Right renal cortex interstitium (tissue), 3 donors: ENCODE measurements at regions not wholly inside any gene's neighbourhood (a gene's known extent, or its start where the extent isn't known, plus 50 kb on each side); places are given as distances from the start of the nearest gene placed in this dataset.
"Not testable (repeated sequence)": the region's sequence is repeated elsewhere in the genome, so short reads cannot be mapped to it uniquely, and the experiment has no call there.

Source experiments
- DNase-seq, 3 donors: peaks; one replicate each; pipeline ENCODE4 v3.0.0-alpha.2; 2013; ENCODE audit warnings: low read depth in 3 of 3, low spot score in 2 of 3

DNA sequence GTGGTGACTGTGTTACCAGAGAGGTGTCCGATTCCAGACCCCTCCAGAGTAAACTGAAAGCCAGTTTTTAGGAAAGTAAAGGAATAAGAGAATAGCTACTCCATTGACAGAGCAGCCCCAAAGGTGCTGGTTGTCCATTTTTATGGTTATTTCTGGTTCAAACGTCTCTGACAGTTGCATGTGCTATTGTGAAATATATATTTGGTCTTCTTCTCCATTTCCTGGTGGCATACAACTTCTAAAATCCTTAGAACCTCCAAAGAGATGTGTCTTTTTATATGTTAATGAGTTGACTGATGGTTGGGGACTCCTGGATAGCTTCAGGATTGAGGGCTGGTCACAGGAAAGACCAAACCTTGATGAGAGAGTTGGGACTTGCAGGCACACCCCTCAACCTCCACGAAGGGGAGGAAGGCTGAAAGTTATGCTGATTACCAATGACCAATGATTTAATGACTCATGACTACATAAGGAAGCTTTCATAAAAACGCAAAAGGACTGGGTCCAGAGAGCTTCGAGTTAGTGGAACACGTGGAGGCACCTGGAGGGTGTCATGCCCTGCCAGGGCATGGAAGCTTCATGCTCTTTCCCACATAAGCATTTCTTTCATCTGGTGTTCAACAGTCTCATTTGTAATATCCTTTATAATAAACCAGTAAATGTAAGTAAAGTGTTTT is 100.7 kb downstream of the SLC16A1 start:
- DNase-seq, result no peak

DNA sequence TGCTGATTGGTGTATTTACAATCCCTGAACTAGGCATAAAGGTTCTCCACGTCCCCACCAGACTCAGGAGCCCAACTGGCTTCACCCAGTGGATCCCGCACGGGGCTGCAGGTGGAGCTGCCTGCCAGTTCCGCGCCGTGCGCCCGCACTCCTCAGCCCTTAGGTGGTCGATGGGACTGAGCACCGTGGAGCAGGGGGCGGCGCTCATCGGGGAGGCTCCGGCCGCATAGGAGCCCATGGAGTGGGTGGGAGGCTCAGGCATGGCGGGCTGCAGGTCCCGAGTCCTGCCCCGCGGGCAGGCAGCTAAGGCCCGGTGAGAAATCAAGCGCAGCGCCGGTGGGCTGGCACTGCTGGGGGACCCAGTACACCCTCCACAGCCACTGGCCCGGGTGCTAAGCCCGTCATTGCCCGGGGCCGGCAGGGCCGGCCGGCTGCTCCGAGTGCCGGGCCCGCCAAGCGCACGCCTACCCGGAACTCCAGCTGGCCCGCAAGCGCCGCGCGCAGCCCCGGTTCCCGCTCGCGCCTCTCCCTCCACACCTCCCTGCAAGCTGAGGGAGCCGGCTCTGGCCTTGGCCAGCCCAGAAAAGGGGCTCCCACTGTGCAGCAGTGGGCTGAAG is 101.5 kb downstream of the SLC16A1 start:
- DNase-seq, result not testable (repeated sequence)

DNA sequence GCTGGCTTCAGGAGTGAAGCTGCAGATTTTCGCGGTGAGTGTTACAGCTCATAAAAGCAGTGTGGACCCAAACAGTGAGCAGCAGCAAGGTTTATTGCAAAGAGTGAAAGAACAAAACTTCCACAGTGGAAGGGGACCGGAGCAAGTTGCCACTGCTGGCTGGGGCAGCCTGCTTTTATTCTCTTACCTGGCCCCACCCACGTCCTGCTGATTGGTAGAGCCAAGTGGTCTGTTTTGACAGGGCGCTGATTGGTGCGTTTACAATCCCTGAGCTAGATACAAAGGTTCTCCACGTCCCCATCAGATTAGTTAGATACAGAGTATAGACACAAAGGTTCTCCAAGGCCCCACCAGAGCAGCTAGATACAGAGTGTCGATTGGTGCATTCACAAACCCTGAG is 102.1 kb downstream of the SLC16A1 start:
- not testable (repeated sequence) for DNase-seq

DNA sequence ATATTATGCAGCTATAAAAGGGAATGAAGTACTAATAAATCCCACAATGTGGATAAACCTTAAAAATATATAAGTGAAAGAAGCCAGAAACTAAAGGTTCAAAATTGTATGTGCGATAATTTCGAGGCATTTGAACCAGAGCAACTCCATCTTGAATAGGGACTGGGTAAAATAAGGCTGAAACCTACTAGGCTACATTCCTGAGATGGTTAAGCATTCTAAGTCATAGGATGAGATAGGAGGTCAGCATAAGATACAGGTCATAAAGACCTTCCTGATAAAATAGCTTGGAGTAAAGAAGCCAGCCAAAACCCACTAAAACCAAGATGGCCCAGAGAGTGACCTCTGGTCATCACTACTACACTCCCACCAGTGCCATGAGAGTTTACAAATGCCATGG is 103.1 kb downstream of the SLC16A1 start:
- DNase-seq, result no peak

DNA sequence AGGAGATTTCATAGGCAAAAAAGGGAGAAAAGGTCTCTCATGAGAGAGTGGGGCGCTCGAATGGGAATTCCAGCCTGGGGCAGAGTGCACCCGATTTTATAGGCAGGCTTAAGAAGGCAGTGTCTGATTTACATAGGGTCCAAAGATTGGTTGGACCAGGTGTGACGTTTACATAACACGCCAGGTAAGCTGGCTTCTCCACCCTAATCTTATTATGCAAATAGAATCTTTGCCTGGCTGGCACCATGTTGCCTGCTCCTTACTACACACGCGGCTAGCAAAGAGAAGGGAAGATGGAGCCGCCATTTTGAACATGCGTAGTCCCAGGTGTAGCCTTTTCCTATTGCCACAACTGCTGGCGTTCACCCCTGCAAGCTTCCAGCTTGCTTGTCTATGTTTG is 103.7 kb downstream of the SLC16A1 start:
- DNase-seq, result no peak

DNA sequence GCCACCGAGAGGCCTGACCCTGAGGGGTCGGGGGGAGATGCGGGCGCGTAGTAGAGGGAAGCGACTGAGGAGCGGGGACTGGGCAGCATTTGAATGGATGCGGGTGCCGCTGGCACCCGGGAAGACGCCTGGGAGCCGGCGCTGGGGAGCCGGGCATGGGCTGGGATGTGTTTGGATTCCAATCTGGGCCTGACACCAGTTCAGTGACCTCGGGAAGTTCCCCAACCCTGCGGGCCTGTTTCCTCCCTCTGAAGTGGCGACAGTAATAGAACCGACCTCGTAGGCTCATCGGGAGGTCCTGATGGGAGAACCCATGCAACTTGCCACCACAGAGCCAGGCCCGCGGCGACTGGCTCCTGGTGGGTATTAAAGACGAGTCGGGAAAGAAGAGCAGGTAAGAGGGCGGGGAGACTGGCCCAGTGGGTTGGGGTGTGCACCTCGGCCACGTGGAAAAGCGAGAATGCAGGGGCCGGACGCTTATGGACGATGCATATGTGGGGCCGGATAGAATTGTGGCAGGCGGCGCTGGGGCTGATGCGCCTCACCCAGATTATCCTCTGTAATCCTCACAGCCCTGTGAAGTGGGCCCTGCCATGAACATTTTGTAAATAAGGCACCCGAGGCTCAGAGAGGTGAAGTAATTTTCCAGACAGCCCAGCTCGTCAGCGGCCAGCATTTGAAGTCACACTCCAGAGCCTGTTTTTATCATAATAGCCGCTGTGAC is 105.8 kb downstream of the SLC16A1 start:
- no peak for DNase-seq

DNA sequence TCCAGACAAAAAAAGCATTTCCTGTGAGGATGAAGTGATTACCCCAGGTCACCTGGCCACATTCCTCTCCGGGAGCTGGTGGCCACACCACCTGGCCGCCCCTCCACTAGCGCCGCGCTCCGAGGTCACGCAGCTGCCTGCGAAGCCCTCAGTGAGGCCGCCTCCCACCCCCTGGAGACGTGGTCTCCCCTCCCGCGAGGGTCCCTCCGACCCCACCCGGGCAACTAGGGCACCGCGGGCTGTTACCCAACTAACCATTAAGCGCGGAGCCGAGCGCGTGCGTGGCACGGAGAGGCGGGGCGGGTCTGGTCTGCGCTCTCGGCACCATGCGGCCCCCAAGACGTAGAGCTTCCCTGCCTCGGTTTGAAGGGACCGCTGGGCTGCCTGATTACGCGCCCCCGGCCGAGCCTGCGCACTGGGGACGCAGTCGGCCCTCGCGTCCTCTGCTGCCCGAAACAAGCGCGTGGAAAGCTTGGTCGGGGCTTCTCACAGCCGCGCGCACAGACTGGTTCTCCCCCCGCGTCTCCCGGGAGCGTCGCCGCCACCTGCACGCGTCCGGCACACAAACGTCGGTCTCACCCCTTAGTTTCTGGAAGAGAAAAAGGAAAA is 106.5 kb downstream of the SLC16A1 start:
- peak in 1 of 3 donors; percentile 36 for DNase-seq

DNA sequence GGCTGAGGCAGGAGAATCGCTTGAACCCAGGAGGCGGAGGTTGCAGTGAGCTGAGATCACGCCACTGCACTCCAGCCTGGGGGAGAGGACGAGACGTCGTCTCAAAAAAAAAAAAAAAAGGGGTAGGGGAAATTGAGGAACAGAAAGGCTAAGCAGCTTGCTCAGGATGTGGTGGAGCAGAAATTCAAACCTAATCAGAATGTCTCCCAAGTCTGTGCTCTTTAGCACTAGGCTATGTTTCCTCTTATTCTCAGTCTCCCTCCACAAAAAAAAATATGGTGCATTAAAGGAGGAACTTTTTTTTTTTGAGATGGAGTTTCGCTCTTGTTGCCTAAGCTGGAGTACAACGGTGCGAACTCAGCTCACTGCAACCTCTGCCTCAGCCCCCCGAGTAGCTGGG is 114.2 kb downstream of the SLC16A1 start:
- DNase-seq, result no peak

DNA sequence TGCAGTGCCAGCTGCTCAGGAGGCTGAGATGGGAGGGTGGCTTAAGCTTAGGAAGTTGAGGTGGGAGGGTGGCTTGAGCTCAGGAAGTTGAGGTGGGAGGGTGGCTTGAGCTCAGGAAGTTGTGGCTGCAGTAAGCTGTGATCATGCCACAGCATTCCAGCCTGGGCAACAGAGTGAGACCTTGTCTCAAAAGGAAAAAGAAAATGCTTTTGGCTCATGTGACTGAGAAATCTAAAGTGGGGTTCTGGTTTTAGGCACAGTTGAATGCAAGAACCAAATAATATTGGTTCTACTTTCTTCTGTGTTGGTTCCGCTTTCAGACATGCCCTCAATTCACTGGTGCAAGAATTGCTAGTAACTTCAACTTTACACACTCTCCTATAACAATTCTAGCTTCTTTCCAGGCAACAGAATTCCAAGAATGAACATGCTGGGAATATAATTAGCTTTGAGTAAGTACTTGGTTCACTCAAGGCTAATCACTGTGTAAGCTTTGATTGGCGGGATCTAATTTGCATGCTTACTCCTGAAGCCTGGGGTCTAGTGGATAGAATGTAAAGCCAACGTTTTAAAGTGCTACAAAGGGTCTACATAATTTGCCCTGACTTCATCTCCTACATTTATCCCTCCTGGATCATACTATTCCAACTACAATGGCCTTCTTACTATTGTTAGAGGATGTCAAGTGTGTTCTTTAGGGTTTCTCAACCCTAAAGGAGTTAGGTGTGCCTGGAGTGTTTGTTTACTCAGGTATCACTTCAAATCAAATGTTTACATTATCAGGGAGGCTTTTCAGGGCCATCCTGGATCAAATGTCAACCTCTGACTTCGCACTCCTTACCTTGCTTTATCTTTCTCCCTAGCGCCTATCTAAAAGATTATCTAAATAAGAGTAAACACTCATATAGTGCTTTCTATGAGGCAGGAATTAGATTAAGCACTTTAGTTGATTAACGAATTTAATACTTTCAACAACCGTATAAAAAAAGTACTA is 115.1 kb downstream of the SLC16A1 start:
- no peak for DNase-seq

DNA sequence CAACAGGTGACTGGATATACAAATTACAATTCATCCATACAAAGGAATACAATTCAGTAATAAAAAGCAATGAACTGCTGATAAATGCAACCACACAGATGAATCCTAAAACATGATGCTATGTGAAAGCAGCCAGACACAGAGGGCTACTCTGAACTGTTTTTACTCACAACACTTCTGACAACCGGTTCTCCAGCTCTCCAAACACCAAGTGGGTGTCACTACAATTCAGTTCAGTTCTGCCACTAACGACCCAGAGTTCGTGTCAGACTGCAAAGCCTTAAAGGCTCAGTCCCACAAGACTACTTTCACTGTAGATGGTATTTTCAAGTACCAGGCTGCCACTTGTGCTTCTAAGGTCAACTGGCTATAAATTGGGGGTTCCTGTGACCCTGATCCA is 119.4 kb downstream of the SLC16A1 start:
- DNase-seq, result no peak

DNA sequence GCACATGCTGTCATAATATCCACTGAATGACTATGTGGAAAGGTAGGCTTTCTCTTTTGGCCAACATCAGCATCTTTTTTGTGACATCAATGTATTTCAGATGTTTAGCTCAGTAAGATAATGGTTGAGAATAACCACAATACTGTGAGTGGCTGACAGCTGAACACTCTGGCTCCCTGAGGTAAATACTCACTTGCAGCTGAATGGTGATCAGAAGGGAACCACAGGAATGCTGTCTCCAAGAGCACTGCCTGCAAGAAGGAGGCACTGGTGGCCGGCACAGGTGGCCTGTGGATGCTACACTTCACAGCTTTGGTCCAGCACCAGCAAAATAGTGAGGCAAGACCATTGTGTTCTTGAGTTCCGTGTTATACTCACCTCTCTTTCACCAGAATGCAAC is 118.7 kb upstream of the PPM1J start:
- DNase-seq, result no peak

DNA sequence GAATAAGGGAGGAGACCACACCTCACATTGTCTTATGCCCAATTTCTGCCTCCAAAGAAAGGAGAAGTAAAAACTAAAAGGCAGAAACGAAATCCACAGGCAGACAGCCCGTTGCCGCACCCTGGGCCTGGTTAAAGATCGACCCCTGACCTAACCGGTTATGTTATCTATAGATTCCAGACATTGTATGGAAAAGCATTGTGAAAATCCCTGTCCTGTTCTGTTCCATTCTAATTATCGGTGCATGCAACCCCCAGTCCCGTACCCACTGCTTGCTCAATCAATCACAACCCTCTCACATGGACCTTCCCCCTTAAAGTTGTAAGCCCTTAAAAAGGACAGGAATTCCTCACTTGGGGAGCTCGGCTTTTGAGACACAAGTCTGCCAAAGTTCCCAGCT is 117.1 kb upstream of the PPM1J start:
- DNase-seq, result not testable (repeated sequence)

DNA sequence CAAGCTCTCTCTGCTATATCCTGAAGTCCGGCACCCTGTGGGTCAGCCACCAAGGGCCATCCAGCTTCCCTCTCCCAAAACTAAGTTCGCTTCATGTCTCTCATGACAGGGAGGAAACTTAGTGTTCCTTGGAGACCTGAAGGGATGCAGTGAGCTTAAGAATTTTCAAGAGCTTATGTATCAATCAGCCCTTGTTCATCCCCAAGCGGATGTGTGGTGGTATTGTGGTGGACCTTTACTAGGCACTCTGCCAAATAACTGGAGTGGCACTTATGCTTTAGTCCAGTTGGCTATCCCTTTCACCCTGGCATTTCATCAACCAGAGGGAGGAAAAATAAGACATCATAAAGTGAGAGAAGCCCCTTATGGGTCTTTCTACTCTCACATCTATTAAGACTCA is 114.6 kb upstream of the PPM1J start:
- DNase-seq, result not testable (repeated sequence)

DNA sequence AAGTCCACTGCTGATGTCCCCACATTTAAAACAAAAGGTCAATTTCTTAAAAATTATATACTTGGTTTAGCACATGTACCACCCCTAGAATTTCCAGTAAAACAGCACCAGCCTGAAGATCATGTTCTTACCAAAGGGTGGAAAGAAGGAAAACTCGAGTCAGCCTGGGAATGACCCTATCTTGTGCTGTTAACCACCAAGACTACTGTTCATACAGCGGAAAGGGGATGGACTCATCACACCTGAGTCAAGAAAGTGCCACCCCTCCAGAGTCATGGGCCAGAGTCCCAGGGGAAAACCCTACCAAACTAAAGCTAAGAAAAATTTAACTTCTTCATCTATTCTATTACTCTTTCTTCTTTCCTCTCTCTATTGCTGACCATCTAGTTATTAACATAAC is 113.6 kb upstream of the PPM1J start:
- no peak for DNase-seq

DNA sequence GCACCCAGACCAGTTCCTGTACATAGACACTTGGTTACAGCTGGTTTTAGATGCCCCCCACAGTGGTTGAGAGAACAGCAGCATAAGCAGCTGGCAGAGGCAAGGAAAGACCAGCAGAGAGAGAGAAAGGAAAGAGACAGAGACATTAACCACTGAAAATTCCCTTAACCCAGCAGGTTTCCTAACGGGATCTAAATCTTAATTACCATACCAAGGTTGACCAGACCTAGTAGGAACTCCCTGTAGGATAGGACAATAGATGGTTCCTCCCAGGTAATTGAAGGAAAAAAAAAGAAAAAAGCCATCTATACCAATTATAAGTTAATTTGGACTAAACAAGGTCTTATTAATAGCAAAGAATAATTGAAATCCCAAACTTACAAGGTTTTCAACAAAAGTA is 112.3 kb upstream of the PPM1J start:
- DNase-seq, result not testable (repeated sequence)

DNA sequence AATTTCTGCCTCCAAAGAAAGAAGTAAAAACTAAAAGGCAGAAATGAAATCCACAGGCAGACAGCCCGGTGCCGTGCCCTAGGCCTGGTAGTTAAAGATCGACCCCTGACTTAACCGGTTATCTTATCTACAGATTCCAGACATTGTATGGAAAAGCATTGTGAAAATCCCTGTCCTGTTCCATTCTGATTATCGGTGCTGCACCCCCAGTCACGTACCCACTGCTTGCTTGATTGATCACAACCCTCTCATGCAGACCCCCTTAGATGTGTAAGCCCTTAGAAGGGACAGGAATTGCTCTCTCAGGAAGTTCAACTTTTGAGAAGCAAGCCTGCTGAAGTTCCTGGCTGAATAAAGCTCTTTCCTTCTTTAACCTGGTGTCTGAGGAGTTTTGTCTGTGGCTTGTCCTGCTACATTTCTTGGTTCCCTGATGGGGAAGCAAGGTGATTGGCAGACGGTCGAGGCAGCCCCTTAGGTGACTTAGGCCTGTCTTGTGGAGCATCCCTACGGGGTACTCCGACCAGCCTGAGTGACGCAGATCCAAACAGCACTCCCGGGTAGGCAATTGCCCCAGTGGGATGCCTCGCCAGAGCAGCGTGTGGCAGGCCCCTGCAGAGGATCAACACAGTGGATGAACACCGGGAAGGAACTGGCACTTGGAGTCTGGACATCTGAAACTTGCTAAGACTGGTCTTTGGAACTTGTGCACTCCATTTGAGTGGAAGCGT is 111.2 kb upstream of the PPM1J start:
- DNase-seq, result no peak

DNA sequence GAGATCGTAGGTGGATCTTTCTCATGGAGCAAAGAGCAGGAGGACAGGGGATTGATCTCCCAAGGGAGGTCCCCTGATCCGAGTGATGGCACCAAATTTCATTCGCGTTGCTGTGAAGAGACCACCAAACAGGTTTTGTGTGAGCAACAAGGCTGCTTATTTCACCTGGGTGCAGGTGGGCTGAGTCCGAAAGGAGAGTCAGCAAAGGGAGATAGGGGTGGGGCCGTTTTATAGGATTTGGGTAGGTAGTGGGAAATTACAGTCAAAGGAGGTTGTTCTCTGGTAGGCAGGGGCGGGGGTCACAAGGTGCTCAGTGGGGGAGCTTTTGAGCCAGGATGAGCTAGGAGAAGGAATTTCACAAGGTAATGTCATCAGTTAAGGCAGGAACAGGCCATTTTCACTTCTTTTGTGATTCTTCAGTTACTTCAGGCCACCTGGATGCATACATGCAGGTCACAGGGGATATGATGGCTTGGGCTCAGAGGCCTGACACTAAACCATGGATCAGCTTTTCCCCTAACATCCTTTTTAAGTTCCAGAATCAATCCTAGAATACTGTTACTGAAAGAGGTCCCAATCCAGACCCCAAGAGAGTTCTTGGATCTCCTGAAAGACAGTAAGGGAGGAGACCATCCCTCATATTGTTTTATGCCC is 110.6 kb upstream of the PPM1J start:
- not testable (repeated sequence) for DNase-seq

DNA sequence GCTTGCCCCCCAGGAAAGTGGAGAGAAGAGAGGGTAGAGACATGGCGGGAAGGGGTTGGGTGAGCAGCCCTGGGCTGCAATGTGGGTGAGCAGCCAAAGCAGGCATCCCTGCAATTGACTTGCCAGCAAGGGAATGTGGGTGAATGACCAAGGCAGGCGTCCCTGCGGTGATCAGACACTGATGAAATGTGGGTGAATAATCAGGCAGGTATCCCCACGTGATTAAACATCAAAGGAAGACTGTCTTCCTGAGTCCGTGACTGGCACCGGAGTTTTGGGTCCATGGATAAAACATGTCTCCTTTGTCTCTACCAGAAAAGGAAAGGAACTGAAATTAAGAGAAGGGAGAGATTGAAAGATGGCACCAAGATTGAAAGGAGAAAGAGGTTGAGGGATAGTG is 109.9 kb upstream of the PPM1J start:
- not testable (repeated sequence) for DNase-seq
